Dendritic cell treated with granulocyte-macrophage colony-stimulating factor and Interleukin-4, amounts not matched to agents 40 ng/mL and 50 ng/mL, for 4 days (primary cell): ENCODE measurements at regions not wholly inside any gene's neighbourhood (a gene's known extent, or its start where the extent isn't known, plus 50 kb on each side); places are given as distances from the start of the nearest gene placed in this dataset.
"Not testable (repeated sequence)": the region's sequence is repeated elsewhere in the genome, so short reads cannot be mapped to it uniquely, and the experiment has no call there.

Experiments used
- H3K27ac Mint-ChIP-seq: one replicate; pipeline ENCODE4 v1.8.0; 2022; ENCODE audit warnings: mild to moderate bottlenecking, mixed read lengths
- H3K27me3 Mint-ChIP-seq: one replicate; pipeline ENCODE4 v1.8.0; 2022; ENCODE audit warnings: mild to moderate bottlenecking, mixed read lengths
- H3K36me3 Mint-ChIP-seq: one replicate; pipeline ENCODE4 v1.8.0; 2022; ENCODE audit warnings: low read depth, mixed read lengths
- H3K4me1 Mint-ChIP-seq: one replicate; pipeline ENCODE4 v1.8.0; 2022; ENCODE audit warnings: low read depth, mixed read lengths
- H3K4me3 Mint-ChIP-seq: one replicate; pipeline ENCODE4 v1.8.0; 2022; ENCODE audit warnings: mild to moderate bottlenecking, moderate library complexity, mixed read lengths
- H3K9me3 Mint-ChIP-seq: one replicate; pipeline ENCODE4 v1.8.0; 2022; ENCODE audit warnings: mixed read lengths
- intact Hi-C: fragments of 100-400 bp; cut with micrococcal nuclease; formaldehyde crosslinking; loops from one replicate; pipeline ENCODE4 v1.15.0; 2022

DNA sequence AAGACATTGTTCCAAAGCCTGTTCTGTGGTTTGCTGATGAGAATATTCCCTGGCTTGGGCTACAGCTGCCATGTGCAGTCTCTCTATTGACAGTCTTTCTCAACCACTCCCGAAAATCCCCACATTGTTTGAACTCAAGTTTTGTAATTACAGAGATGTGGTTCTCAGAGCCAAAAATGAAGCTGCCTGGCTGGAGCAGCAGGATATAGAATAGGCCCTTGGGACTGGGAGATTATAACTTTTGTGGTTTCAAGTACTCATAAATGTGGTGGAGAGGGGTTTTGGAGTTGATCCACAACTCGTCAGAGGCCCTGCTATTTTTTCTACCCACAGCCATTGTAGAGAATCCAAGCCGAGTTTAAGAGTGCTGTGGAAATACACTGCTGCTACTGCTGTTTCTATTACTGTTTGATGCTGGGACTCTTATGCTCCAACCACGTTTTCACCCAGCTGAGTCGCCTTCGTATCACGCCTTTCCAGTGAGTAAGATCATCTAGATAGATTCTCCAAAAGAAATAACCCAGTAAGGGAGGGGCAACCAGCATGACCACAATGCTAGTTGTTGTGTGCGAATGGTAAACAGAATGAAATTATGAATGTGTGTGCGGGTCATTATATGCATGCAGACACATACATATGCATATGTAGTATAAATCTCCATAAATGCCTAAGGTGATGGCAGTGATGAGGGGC lies 57.1 kb upstream of the ATXN3L start:
- Mint-ChIP-seq H3K36me3 (no peaks in the 10 kb centered on the region), H3K4me1 (no peaks in the 10 kb centered on the region), H3K4me3 (no peak overlapping the region), H3K27ac (no peak overlapping the region), H3K27me3 (no peaks in the 10 kb centered on the region), H3K9me3 (no peaks in the 10 kb centered on the region)
- intact Hi-C loops = no loop called here

DNA sequence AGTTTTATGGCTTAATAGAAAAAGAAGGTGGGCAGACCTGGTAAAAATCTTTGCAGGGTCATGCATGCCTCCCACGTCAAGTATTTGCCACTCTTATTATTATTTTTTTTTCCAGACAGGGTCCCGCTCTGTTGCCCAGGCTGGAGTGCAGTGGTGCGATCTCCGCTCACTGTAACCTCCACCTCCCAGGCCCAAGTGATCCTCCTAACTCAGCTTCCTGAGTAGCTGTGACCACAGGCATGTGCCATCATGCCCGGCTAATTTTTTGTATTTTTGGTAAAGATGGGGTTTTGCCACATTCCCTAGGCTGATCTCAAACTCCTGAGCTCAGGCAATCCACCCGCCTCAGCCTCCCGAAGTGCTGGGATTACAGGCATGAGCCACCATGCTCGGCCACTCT lies 55.7 kb upstream of the ATXN3L start:
- intact Hi-C loops, H3K4me1 Mint-ChIP-seq, H3K4me3 Mint-ChIP-seq, H3K27ac Mint-ChIP-seq, H3K36me3 Mint-ChIP-seq, H3K27me3 Mint-ChIP-seq, H3K9me3 Mint-ChIP-seq: not testable (repeated sequence)

DNA sequence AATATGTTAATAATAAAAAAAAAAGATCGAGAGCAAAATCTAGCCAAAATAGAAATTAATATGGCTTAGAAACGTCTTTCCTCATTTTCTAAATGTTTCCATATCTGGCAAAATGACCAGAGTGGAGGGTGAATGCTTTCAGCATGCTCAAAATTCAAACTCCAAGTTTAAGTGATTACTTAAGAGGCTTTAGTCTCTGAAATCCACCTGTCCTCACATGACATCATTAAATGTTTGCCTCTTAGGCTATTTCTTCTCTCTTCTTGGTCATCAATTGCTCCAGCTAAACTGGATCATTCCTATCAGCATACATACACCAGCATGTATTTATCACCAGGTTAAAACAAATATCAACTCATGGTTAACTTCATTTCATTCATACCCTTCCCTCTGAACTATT lies 54.5 kb upstream of the ATXN3L start:
- H3K4me3 Mint-ChIP-seq = no peak overlapping the region
- intact Hi-C loops = no loop called here
- peak overlapping the region; percentile 56 for H3K27ac Mint-ChIP-seq
- H3K4me1 Mint-ChIP-seq = no peaks in the 10 kb centered on the region
- no peaks in the 10 kb centered on the region for H3K27me3 Mint-ChIP-seq
- H3K36me3 Mint-ChIP-seq = no peaks in the 10 kb centered on the region
- no peaks in the 10 kb centered on the region for H3K9me3 Mint-ChIP-seq

DNA sequence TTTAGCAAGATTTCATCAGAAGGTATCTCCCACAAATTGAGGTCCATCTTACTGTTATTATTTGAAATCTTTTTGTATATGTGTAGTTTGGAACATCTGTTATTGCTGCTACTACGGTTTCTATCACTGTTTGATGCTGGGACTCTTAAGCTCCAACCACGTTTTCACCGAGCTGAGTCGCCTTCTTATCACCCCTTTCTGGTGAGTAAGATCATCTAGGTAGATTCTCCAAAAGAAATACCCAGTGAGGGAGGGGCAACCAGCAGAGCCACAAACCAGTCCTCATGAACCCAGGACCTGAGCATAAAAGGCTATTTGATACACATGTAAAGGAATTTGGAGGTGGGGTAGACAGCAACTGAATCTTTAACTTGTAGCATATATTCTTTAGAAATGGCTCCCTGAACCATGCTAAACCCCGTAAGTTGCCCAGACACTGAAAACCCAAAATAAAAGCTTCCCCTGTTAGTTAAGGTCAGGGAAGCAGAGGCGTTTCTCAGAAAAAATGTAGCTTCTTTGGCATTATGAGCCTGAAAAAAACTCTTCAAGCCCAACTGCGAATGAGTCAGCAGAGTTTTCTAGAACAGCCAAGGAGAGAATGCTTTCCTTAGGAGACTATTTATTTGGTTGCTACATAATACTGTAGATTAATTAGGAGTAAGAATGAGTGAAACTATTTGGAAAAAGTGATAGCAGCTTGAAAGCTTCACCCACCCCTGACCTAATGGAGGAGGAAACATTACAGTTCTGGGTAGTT lies 53.8 kb upstream of the ATXN3L start:
- intact Hi-C loops = no loop called here
- Mint-ChIP-seq H3K27me3 (no peaks in the 10 kb centered on the region), H3K9me3 (no peaks in the 10 kb centered on the region), H3K27ac (peak overlapping the region; percentile 61), H3K36me3 (no peaks in the 10 kb centered on the region), H3K4me1 (no peaks in the 10 kb centered on the region), H3K4me3 (no peak overlapping the region)

DNA sequence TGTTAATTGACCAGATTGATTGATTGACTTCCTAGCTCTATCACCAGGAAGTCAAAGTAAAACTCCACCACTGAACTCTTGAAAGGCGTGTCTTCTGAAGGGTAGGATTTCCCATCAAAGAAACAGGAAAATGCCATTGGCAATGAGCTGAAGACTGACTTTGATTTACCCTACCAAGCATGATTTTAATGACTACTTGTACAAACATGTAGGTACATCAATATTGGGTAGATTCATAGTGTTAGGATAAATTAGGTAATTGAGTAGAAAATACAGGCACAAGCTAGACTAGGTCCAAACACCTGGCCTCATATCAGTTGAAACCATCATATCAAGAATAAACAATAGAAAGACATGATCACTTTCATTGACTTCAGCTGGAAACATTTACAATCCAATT lies 53.2 kb upstream of the ATXN3L start:
- intact Hi-C loops = no loop called here

DNA sequence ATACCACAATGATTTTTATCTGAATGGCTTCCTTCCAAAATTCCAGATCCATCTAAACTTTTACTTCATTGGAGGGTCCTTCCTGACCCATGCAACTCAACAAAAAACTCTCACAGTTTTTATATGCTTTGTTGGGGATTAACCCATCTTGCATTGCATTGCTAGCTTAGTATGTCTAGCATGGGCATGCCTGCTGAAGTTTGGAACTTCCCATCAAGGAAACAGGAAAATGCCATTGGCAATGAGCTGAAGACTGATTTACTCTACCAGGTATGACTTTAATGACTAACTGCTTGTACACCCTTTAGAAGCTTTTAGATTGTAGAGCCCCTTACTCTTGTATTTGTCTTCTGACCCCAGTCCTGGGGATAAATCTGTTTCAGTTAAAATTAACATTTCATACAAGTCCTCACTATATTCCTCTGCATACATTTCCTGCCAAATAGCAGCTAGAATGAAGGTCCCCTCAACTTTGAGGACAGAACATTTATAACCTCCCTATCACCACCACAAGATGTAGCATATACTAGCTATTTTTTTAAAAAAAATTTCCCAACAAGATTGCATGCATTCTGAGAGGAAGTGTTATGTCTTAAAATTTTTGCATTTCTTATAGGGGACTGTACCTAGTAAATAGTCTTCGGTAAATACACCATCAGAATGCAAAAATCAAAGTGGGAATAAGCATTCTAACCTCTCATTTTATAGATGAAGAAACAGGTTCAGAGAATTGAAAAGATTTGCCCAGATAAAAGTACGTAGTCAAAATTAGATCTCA lies 52.5 kb upstream of the ATXN3L start:
- Mint-ChIP-seq H3K9me3 (no peaks in the 10 kb centered on the region), H3K36me3 (no peaks in the 10 kb centered on the region), H3K4me1 (no peaks in the 10 kb centered on the region), H3K4me3 (no peak overlapping the region), H3K27ac (no peak overlapping the region), H3K27me3 (no peaks in the 10 kb centered on the region)
- intact Hi-C loops = no loop called here

More for the DNA sequence above, 53.2 kb upstream of the ATXN3L start:
- no peak overlapping the region for H3K4me3 Mint-ChIP-seq
- H3K36me3 Mint-ChIP-seq = no peaks in the 10 kb centered on the region
- peak overlapping the region; percentile 61 for H3K27ac Mint-ChIP-seq
- no peaks in the 10 kb centered on the region for H3K9me3 Mint-ChIP-seq
- no peaks in the 10 kb centered on the region for H3K4me1 Mint-ChIP-seq
- no peaks in the 10 kb centered on the region for H3K27me3 Mint-ChIP-seq

DNA sequence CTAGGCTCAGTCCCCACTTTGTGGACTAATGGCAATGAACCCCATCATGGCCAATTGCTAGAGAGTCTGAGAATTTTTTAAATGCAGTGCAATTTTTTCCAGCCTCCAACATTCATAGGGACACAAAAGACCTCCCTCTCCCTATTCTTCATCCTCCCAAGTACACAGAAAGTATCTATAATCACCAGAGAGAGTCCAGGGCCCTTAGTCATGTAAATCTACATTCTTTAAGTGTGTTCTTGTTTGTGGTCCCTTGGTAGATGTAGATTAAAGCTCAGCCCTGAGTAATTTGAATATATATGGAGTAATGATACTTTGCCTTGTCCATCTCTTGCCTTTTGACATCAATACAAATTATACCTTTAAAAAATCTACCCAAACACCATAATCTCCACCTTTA lies 51.3 kb upstream of the ATXN3L start:
- intact Hi-C loops = no loop called here
- Mint-ChIP-seq H3K4me3 (no peak overlapping the region), H3K4me1 (no peaks in the 10 kb centered on the region), H3K27me3 (no peaks in the 10 kb centered on the region), H3K27ac (no peak overlapping the region), H3K9me3 (no peaks in the 10 kb centered on the region), H3K36me3 (no peaks in the 10 kb centered on the region)

DNA sequence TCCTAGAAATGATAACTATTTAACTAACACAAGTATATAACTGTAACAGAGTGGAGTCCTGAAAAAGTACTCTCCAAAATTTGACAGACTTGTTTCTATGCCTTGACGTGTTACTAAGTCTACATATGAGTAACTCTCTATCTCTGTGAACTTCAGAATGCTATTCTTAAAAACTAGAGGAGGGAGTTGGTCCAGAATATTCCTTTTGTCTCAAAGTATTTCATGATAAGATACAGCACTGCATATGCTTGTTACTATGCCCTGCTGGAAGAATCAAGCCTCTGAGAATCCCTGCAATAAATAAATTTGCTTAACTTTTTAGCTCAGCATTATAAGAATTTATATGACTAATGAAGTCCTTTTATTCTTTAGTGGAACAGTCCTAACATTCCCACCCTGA lies 50.9 kb upstream of the ATXN3L start:
- Mint-ChIP-seq H3K27ac (no peak overlapping the region), H3K9me3 (no peaks in the 10 kb centered on the region), H3K4me3 (no peak overlapping the region), H3K36me3 (no peaks in the 10 kb centered on the region), H3K27me3 (no peaks in the 10 kb centered on the region), H3K4me1 (no peaks in the 10 kb centered on the region)
- intact Hi-C loops = no loop called here
